GM12892 (cell line): ENCODE measurements at regions not wholly inside any gene's neighbourhood (a gene's known extent, or its start where the extent isn't known, plus 50 kb on each side); places are given as distances from the start of the nearest gene placed in this dataset.

Experiments
- POLR2A ChIP-seq: IDR thresholded peaks from 2 replicates; pipeline ENCODE4 v1.6.1; 2011; ENCODE audit warnings: low read depth, low read length, control low read depth
- POLR2AphosphoS5 ChIP-seq: IDR thresholded peaks from 2 replicates; pipeline ENCODE4 v1.6.1; 2011; ENCODE audit warnings: low read depth, low read length, control low read depth
- TAF1 ChIP-seq: IDR thresholded peaks from 2 replicates; pipeline ENCODE4 v1.6.1; 2011; ENCODE audit warnings: low read depth, mild to moderate bottlenecking, control low read depth, low read length, borderline replicate concordance

GRCh38 chr1:72489801-72490200 lies 207.5 kb upstream of the NEGR1 start:
- TF ChIP-seq POLR2A (no peak), POLR2AphosphoS5 (no peak), TAF1 (no peak)
